C4-2B (cell line): ENCODE measurements at regions not wholly inside any gene's neighbourhood (a gene's known extent, or its start where the extent isn't known, plus 50 kb on each side); places are given as distances from the start of the nearest gene placed in this dataset.

ENCODE experiments used
- H3K27ac ChIP-seq: fragments of 450-650 bp; 2 replicates; pipeline ENCODE4 v1.5.1; 2017
- ZFX ChIP-seq: fragments of 450-650 bp; IDR thresholded peaks from 2 replicates; pipeline ENCODE4 v1.6.1; 2017
- TF ChIP-seq, protein P1 (sequence below): fragments of 450-650 bp; conservative IDR thresholded peaks from 2 replicates; pipeline ENCODE4 v1.5.1; 2017; ENCODE audit warnings: mild to moderate bottlenecking

GRCh38 chr16:82382521-82382920 lies 212.5 kb upstream of the MPHOSPH6 start:
- TF ChIP-seq ZFX: no peak
- TF ChIP-seq, protein P1, sequence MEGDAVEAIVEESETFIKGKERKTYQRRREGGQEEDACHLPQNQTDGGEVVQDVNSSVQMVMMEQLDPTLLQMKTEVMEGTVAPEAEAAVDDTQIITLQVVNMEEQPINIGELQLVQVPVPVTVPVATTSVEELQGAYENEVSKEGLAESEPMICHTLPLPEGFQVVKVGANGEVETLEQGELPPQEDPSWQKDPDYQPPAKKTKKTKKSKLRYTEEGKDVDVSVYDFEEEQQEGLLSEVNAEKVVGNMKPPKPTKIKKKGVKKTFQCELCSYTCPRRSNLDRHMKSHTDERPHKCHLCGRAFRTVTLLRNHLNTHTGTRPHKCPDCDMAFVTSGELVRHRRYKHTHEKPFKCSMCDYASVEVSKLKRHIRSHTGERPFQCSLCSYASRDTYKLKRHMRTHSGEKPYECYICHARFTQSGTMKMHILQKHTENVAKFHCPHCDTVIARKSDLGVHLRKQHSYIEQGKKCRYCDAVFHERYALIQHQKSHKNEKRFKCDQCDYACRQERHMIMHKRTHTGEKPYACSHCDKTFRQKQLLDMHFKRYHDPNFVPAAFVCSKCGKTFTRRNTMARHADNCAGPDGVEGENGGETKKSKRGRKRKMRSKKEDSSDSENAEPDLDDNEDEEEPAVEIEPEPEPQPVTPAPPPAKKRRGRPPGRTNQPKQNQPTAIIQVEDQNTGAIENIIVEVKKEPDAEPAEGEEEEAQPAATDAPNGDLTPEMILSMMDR: no peak
- H3K27ac ChIP-seq: no peak overlapping the region

- H3K27ac ChIP-seq: no peak overlapping the region
- no peak for TF ChIP-seq ZFX
- TF ChIP-seq, protein P1: no peak
Observed at GRCh38 chr16:82379551-82379950, 209.5 kb upstream of the MPHOSPH6 start.

- H3K27ac ChIP-seq: no peak overlapping the region
Observed at GRCh38 chr16:82373976-82374375, 204.0 kb upstream of the MPHOSPH6 start.

DNA sequence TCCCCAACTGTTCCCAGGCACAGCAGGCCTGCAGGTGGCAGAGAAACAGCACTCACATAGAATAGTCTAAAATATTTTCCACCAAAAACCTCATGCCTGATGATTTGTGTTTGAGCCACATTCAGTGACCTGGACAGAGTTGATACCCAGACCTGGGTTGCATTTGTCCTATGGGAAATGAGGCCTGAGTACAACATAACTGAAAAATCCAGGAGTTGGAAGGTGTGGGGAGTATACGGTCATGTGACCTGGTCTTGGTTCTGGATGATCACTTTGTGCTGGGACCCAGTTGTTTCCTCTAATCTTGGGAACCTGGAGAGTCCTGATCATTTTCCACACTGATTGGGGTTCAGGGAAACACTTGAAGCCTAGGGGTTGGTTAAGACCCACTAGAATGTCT lies 200.3 kb upstream of the MPHOSPH6 start:
- TF ChIP-seq, protein P1: no peak
- TF ChIP-seq ZFX: no peak
- H3K27ac ChIP-seq: no peak overlapping the region

More at GRCh38 chr16:82373976-82374375, 204.0 kb upstream of the MPHOSPH6 start:
- TF ChIP-seq ZFX: no peak
- TF ChIP-seq, protein P1: no peak

GRCh38 chr16:82368041-82368440 lies 198.0 kb upstream of the MPHOSPH6 start:
- no peak for TF ChIP-seq ZFX
- TF ChIP-seq, protein P1: peak; percentile 81
- no peak overlapping the region for H3K27ac ChIP-seq

GRCh38 chr16:82366462-82366861 lies 196.4 kb upstream of the MPHOSPH6 start:
- no peak for TF ChIP-seq ZFX
- TF ChIP-seq, protein P1: no peak
- H3K27ac ChIP-seq: no peak overlapping the region

- TF ChIP-seq ZFX: no peak
- TF ChIP-seq, protein P1: no peak
- H3K27ac ChIP-seq: no peak overlapping the region
Observed at GRCh38 chr16:82364690-82365089, 194.7 kb upstream of the MPHOSPH6 start.
